Breast epithelium (tissue), 4 donors: ENCODE measurements at regions not wholly inside any gene's neighbourhood (a gene's known extent, or its start where the extent isn't known, plus 50 kb on each side); places are given as distances from the start of the nearest gene placed in this dataset.

Experiments
- DNase-seq, 2 donors: peaks; one replicate each; pipeline ENCODE4 v3.0.0-alpha.2; 2019; ENCODE audit warnings: low spot score in 2 of 2
- H3K27ac ChIP-seq, 2 donors: fragments of 200-600 bp; sonication (generic) in 1 of 2; one replicate each; pipeline ENCODE4 v1.5.1; 2016 to 2019; ENCODE audit warnings: mild to moderate bottlenecking in 1 of 2
- H3K27me3 ChIP-seq, 2 donors: fragments of 200-600 bp; sonication (generic) in 1 of 2; one replicate each; pipeline versions ENCODE4 v1.5.1 to v1.6.0; 2017 to 2019; ENCODE audit warnings: control low read depth in 1 of 2, mild to moderate bottlenecking in 1 of 2
- H3K36me3 ChIP-seq: fragments of 200-600 bp; one replicate; pipeline ENCODE4 v1.5.1; 2019
- H3K4me1 ChIP-seq, 2 donors: fragments of 200-600 bp; sonication (generic); one replicate each; pipeline ENCODE4 v1.5.1; 2016 to 2019; ENCODE audit warnings: control low read depth in 1 of 2
- H3K4me3 ChIP-seq, 3 donors: fragments of 200-600 bp; sonication (generic); 1 replicate in 2 of 3; 2 replicates in 1 of 3; pipeline ENCODE4 v1.5.1; 2016 to 2019; ENCODE audit warnings: mild to moderate bottlenecking in 3 of 3, moderate library complexity in 2 of 3
- H3K9me3 ChIP-seq, 2 donors: fragments of 200-600 bp; sonication (generic) in 1 of 2; one replicate each; pipeline ENCODE4 v1.5.1; 2016 to 2019; ENCODE audit warnings: control low read depth in 1 of 2
- POLR2A ChIP-seq: fragments of 450-650 bp; IDR thresholded peaks from one replicate; pipeline ENCODE4 v1.6.1; 2016; ENCODE audit warnings: antibody characterized with exemption, mild to moderate bottlenecking, moderate library complexity
- POLR2AphosphoS5 ChIP-seq, 3 donors: sonication (generic); formaldehyde crosslinking; IDR thresholded peaks; one replicate each; pipeline ENCODE4 v1.6.1; 2017; ENCODE audit warnings: antibody characterized with exemption in 3 of 3
- intact Hi-C: fragments of 100-400 bp; cut with DNase I; formaldehyde crosslinking; loops from one replicate; pipeline ENCODE4 v1.15.1; 2023; ENCODE audit warnings: low total_unique reads
- TF ChIP-seq, protein P1 (sequence below), 3 donors: fragments of 450-650 bp; IDR thresholded peaks; one replicate each; pipeline ENCODE4 v1.5.1; 2016 to 2017; ENCODE audit warnings: antibody characterized with exemption in 3 of 3, mild to moderate bottlenecking in 3 of 3, moderate library complexity in 3 of 3

DNA sequence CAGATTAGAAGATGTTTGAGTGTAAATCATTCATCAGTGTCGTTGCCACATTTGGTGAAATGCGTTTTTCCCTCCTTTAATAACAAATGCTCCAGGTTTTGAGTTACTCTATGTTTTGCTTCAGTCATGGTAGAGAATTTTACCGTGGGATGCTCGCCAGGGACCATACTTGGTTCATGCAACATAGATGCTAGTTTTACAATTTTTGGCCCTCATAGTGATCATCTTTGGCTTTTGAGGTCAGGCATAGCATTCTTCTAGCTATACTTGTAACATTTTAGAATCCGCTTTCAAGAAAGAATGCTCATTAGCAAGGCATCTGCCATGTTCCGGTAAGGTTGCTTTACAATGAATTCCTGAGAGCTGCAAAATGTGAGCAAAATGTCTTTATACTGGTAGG lies 147.2 kb downstream of the SPCS3 start:
- Histone ChIP-seq H3K4me1 (no peaks in the 10 kb centered on the region), H3K9me3 (no peaks in the 10 kb centered on the region), H3K36me3 (no peaks in the 10 kb centered on the region), H3K27ac (no peak overlapping the region), H3K27me3 (no peaks in the 10 kb centered on the region), H3K4me3 (no peak overlapping the region)
- DNase-seq = no peak
- TF ChIP-seq, protein P1, sequence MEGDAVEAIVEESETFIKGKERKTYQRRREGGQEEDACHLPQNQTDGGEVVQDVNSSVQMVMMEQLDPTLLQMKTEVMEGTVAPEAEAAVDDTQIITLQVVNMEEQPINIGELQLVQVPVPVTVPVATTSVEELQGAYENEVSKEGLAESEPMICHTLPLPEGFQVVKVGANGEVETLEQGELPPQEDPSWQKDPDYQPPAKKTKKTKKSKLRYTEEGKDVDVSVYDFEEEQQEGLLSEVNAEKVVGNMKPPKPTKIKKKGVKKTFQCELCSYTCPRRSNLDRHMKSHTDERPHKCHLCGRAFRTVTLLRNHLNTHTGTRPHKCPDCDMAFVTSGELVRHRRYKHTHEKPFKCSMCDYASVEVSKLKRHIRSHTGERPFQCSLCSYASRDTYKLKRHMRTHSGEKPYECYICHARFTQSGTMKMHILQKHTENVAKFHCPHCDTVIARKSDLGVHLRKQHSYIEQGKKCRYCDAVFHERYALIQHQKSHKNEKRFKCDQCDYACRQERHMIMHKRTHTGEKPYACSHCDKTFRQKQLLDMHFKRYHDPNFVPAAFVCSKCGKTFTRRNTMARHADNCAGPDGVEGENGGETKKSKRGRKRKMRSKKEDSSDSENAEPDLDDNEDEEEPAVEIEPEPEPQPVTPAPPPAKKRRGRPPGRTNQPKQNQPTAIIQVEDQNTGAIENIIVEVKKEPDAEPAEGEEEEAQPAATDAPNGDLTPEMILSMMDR (IDR thresholded peaks at IDR 0.05) = no peak
- TF ChIP-seq POLR2A (no peak), POLR2AphosphoS5 (IDR thresholded peaks at IDR 0.05) (no peak)
- intact Hi-C loops = no loop called here

DNA sequence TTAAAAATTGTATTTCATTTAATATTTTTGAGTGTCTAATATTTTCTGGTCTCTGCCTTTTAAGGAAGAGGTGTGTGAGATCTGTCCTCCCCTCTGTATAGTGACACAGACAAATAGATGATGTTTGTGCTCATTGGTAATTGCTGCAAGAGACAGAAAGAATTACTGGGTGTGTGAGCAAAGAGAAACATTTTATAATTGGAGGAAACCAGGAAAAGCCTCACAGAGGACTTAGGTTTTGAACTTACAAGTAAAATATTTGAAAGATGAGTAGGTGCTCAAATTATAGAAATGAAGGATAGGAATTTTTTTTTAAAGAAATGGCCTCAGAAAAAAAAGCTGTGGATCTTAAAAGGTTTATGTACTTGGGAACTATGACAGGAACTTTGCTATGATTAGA lies 149.8 kb downstream of the SPCS3 start:
- no peak for DNase-seq
- H3K27me3 ChIP-seq = no peaks in the 10 kb centered on the region
- intact Hi-C loops = no loop called here
- no peaks in the 10 kb centered on the region for H3K4me1 ChIP-seq
- H3K36me3 ChIP-seq = no peaks in the 10 kb centered on the region
- H3K9me3 ChIP-seq = no peaks in the 10 kb centered on the region
- TF ChIP-seq POLR2AphosphoS5 (IDR thresholded peaks at IDR 0.05) = no peak
- no peak for TF ChIP-seq POLR2A
- TF ChIP-seq, protein P1 (IDR thresholded peaks at IDR 0.05) = no peak
- H3K4me3 ChIP-seq = no peak overlapping the region
- no peak overlapping the region for H3K27ac ChIP-seq

GRCh38 chr4:176470671-176471070 lies 150.9 kb downstream of the SPCS3 start:
- H3K4me3 ChIP-seq = no peak overlapping the region
- H3K9me3 ChIP-seq = no peaks in the 10 kb centered on the region
- H3K4me1 ChIP-seq = no peaks in the 10 kb centered on the region
- DNase-seq = no peak
- H3K27ac ChIP-seq = no peak overlapping the region
- TF ChIP-seq, protein P1 (IDR thresholded peaks at IDR 0.05) = no peak
- TF ChIP-seq POLR2AphosphoS5 (IDR thresholded peaks at IDR 0.05) (no peak), POLR2A (no peak)
- no peaks in the 10 kb centered on the region for H3K27me3 ChIP-seq
- intact Hi-C loops = no loop called here
- no peaks in the 10 kb centered on the region for H3K36me3 ChIP-seq

GRCh38 chr4:176475067-176475466 lies 155.3 kb downstream of the SPCS3 start:
- no peak for DNase-seq
- TF ChIP-seq POLR2AphosphoS5 (IDR thresholded peaks at IDR 0.05) (no peak), POLR2A (no peak)
- TF ChIP-seq, protein P1 (IDR thresholded peaks at IDR 0.05) = no peak
- intact Hi-C loops = no loop called here
- H3K9me3 ChIP-seq = peaks cover 5 to 8% of the 10 kb centered on the region in 2 donors
- no peak overlapping the region for H3K27ac ChIP-seq
- H3K27me3 ChIP-seq = no peaks in the 10 kb centered on the region
- H3K4me3 ChIP-seq = no peak overlapping the region
- H3K36me3 ChIP-seq = no peaks in the 10 kb centered on the region
- no peaks in the 10 kb centered on the region for H3K4me1 ChIP-seq

DNA sequence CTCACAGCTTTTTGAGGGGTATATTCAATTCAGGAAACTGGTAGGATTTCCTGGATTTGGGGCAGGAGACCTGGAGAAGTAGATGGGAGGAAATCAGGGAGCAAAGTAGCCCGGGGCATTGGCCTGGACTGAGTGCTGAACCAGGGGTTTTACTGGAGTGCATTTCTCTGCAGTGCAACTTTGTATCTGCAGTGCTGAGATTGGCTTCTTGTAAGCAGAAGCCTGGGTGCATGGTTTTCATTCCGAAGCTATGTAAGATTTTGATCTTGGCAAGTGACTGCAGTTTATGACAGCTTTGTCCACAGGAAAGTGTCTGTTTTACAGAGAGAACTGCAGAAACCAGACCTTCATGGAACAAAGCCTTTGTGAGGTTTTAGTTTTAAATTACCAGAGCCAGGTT lies 158.3 kb downstream of the SPCS3 start:
- TF ChIP-seq POLR2A (no peak), POLR2AphosphoS5 (IDR thresholded peaks at IDR 0.05) (no peak)
- TF ChIP-seq, protein P1 (IDR thresholded peaks at IDR 0.05) = no peak
- Histone ChIP-seq H3K4me3 (no peak overlapping the region), H3K27me3 (no peaks in the 10 kb centered on the region), H3K36me3 (no peaks in the 10 kb centered on the region), H3K27ac (no peak overlapping the region), H3K9me3 (peaks cover 5 to 8% of the 10 kb centered on the region in 2 donors), H3K4me1 (no peaks in the 10 kb centered on the region)
- intact Hi-C loops = no loop called here
- no peak for DNase-seq
